VCaP (cell line): ENCODE measurements at regions not wholly inside any gene's neighbourhood (a gene's known extent, or its start where the extent isn't known, plus 50 kb on each side); places are given as distances from the start of the nearest gene placed in this dataset.

Source experiments
- H3K27ac ChIP-seq: fragments of 450-650 bp; 2 replicates; pipeline ENCODE4 v1.5.1; 2017
- TF ChIP-seq, protein P1 (sequence below): fragments of 450-650 bp; conservative IDR thresholded peaks from 2 replicates; pipeline ENCODE4 v1.5.1; 2017; ENCODE audit warnings: mild to moderate bottlenecking, moderate library complexity

DNA sequence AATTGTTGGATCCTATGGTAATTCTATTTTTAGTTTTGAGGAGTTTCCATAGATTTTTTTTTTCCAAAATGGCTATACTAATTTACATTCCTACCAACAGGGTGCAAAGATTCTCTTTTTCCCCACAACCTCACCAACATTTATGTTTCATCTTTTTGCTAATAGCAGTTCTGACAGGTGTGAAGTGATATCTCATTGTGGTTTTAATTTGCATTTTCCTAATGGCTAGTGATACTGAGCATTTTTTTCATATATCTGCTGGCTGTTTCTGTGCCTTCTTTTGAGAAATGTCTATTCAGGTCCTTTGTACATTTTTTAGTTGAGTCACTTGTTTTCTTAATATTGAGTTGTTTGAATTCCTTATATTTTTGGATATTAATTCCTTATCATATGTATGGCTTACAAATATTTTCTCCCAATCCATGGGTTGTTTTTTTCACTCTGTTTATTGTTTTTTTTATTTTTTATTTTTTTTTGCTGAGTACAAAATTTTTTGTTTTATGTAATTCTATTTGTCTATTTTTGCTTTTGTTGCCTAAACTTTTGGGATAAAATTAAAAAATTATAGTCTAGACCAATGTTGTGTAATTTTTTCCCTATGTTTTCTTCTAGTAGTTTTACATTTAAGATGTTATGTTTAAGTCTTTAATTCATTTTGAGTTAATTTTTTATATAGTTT is 205.9 kb upstream of the ADCY1 start:
- no peak overlapping the region for H3K27ac ChIP-seq
- TF ChIP-seq, protein P1, sequence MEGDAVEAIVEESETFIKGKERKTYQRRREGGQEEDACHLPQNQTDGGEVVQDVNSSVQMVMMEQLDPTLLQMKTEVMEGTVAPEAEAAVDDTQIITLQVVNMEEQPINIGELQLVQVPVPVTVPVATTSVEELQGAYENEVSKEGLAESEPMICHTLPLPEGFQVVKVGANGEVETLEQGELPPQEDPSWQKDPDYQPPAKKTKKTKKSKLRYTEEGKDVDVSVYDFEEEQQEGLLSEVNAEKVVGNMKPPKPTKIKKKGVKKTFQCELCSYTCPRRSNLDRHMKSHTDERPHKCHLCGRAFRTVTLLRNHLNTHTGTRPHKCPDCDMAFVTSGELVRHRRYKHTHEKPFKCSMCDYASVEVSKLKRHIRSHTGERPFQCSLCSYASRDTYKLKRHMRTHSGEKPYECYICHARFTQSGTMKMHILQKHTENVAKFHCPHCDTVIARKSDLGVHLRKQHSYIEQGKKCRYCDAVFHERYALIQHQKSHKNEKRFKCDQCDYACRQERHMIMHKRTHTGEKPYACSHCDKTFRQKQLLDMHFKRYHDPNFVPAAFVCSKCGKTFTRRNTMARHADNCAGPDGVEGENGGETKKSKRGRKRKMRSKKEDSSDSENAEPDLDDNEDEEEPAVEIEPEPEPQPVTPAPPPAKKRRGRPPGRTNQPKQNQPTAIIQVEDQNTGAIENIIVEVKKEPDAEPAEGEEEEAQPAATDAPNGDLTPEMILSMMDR: no peak

DNA sequence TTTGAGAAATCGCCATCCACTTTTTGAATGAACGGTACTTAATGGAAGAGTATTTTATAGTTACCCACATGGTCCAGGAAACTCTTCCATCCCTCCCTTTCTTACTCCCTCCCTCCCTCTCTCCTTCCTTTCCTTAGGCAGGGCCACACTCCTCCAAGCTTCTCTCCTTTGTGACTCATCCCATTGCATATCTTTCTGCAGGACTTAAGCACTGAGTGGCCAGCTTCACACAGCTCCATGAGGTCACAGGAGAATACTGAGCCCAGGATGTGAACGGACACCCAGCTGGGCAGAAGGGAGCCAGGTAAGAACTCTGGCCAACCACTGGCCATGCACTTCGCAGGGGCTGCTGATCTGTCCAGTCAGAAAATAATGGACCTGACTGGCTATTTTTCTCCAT is 189.7 kb upstream of the ADCY1 start:
- H3K27ac ChIP-seq: no peak overlapping the region
- TF ChIP-seq, protein P1: no peak

DNA sequence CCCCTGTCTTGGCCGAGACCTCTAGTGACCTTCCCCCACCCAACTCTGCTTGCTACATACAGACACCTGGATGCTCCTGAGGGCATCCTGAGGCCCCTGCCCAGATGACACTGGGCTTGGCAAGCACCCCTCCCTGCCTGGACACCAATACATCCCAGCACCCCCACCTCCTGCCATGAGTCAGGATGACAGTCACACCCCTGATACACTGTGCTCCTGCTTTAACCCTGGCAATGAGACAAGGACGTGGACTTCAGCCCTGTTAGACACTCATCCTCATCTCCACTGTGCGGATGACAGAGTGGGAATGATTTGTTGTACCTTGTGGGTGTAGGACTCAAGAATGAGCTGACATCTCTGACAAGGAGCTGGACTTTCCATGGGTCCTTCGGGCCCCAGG is 186.3 kb upstream of the ADCY1 start:
- H3K27ac ChIP-seq: no peak overlapping the region
- TF ChIP-seq, protein P1: no peak

DNA sequence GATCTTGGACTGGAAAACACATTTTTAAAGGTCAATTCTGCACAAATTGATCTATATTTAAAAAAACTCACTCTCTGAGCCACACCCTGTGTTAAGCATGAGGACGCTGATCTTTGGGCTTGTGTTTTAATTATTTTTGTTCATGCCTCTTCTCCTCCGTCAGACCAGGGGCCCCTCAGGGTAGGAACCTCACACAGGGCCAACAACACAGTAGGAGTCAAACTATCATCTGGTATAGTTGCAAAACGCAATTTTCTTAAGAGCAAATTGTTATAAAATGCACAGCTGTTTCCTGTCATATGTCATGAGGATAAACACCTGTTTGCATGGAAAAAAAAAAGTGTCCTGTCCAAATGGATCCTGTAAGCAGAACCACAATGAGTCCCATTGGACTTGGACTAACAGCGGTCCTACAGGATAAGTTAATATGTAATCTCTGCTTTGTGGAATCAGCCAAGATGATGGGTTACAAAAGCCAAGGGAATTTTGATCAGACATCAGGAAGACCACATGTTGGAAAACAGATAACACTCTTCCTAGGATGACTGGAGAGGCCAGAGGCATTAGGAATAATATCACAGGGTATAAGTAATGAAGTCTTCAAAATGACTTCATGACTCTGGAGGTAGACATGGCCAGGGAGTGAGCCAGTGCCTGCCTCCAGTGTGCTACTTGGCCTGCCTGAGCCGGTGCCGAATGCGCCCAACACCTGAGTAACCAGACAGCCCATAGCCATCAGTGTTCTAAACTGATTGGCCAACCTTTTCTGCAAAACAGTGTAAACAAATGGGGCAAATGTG is 184.9 kb upstream of the ADCY1 start:
- H3K27ac ChIP-seq: no peak overlapping the region
- TF ChIP-seq, protein P1: no peak

DNA sequence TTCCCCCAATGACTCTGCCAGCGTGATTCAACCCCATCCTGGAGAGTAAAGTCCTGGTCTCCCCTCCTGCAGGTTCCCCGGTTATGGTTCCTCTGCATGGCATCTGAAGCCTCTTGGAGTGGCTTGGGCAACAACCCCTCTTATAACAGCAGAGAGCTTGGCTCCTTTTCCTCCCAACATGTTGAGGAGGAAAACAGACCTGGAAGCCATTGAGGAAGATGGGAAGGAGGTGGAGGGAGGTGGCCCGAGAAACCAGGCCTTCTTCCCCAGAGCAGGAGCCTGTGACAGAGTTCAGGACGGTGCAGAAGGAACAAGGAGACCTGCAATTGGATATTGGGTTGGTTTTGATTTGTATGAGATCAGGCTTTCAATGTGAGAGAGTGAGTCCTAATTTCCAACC is 184.0 kb upstream of the ADCY1 start:
- TF ChIP-seq, protein P1: no peak
- H3K27ac ChIP-seq: no peak overlapping the region

DNA sequence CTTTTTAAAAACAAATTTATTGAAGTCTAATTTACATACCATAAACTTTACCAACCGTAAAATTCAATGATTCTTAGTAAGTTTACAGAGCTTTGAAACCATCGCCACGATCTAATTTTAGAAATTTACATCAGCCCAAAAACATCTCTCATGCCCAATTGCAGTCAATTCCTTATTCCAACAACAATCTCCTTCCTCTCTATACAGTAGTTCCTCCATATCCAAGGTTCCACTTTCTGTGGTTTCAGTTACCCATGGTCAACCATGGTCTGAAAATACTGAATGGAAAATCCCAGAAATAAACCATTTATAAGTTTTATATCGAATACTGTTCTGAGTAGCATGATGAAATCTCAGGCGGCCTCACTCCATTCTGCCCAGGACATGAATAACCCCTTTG is 183.4 kb upstream of the ADCY1 start:
- H3K27ac ChIP-seq: no peak overlapping the region
- TF ChIP-seq, protein P1: no peak

DNA sequence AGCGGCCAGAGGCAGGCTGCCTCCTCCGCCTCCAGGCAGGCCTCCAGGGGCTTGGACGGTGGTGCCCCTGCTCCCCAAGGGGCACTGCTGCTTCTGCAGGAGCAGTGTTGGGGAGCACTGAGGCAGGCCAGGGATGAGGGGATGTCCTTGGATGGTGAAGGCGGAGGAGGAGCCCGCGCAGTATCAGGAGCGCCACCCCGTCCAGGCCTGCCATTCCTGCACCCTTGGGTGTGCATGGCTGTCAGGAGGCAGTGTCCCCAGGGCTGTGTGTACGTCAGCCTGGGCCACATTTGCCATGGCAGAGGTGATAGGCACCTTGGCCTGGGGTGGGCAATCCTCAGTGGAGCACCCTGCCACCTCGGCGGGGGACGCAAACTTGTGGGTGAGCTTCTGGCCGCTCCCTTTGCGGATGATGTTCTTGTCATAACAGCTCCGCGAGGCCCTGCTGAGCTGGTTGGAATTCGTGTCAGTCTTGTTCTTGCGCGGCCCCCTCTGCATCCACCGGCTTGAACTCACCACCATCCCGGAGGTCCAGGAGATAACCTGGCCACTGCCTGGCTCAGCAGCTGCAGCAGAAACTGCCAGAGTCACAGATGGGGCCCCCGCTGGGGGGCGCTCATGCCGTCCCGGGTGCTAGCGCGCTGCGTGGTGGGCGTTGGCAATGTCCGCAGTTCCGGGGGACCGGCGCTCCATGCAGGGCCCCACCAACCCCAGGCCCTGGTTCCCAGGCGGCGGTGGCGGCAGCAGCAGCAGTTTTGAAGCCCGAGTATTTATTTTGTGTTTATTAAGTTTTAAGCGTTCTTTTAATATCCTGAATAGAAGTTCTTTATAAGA is 182.3 kb upstream of the ADCY1 start:
- TF ChIP-seq, protein P1: no peak
- no peak overlapping the region for H3K27ac ChIP-seq
